A673 (cell line): ENCODE measurements at regions not wholly inside any gene's neighbourhood (a gene's known extent, or its start where the extent isn't known, plus 50 kb on each side); places are given as distances from the start of the nearest gene placed in this dataset.

Experiments
- BruUV-seq: library from RNA; stranded (reverse); fragments of 400-500 nt; replicated peaks from 2 replicates; lab custom pipeline; 2021; lab: Mats Ljungman, UMichigan
- CTCF ChIA-PET: fragments of 300-600 bp; sonication (Branson Sonifier 250); formaldehyde crosslinking; loops from one replicate; lab custom pipeline; 2022; ENCODE audit warnings: antibody characterized with exemption; lab: Charles Lee
- POLR2A ChIA-PET: fragments of 300-600 bp; sonication (Branson Sonifier 250); formaldehyde crosslinking; loops from one replicate; lab custom pipeline; 2022; ENCODE audit warnings: antibody characterized with exemption; ENCODE audit not compliant: low non-redundant PET; lab: Charles Lee
- DNase-seq: peaks from one replicate; pipeline ENCODE4 v3.0.0-alpha.2; 2015; ENCODE audit warnings: low spot score
- H3K27ac ChIP-seq: fragments of 200-600 bp; sonication (generic); 2 replicates; pipeline ENCODE4 v1.5.1; 2016; ENCODE audit warnings: mixed run types, low read depth, mild to moderate bottlenecking, mixed read lengths, antibody characterized with exemption, low read length; ENCODE audit not compliant: poor library complexity, severe bottlenecking
- H3K27me3 ChIP-seq: fragments of 200-600 bp; sonication (generic); replicated peaks from 2 replicates; pipeline ENCODE4 v1.6.1; 2017; ENCODE audit warnings: mixed run types, low read depth, mild to moderate bottlenecking, mixed read lengths, antibody characterized with exemption, low read length; ENCODE audit not compliant: insufficient read depth, poor library complexity
- H3K36me3 ChIP-seq: fragments of 200-600 bp; sonication (generic); 2 replicates; pipeline ENCODE4 v1.6.1; 2016; ENCODE audit warnings: mixed run types, mild to moderate bottlenecking, mixed read lengths, antibody characterized with exemption, low read length; ENCODE audit not compliant: insufficient read depth, poor library complexity, severe bottlenecking
- H3K4me1 ChIP-seq: fragments of 200-600 bp; sonication (generic); 2 replicates; pipeline ENCODE4 v1.6.1; 2017; ENCODE audit warnings: mixed run types, mild to moderate bottlenecking, mixed read lengths, antibody characterized with exemption, low read length; ENCODE audit not compliant: insufficient read depth, poor library complexity, severe bottlenecking
- H3K4me3 ChIP-seq: fragments of 200-600 bp; sonication (generic); 2 replicates; pipeline ENCODE4 v1.5.1; 2016; ENCODE audit warnings: low read depth, mixed run types, mild to moderate bottlenecking, mixed read lengths, low read length; ENCODE audit not compliant: poor library complexity, severe bottlenecking
- H3K9me3 ChIP-seq: fragments of 200-600 bp; sonication (generic); 2 replicates; pipeline ENCODE4 v1.6.1; 2016; ENCODE audit warnings: mixed run types, low read depth, mild to moderate bottlenecking, mixed read lengths, antibody characterized with exemption, low read length; ENCODE audit not compliant: poor library complexity, severe bottlenecking
- CTCF ChIP-seq: fragments of 300-800, 200-600 bp; sonication (generic); conservative IDR thresholded peaks from 2 replicates; pipeline ENCODE4 v1.5.1; 2017; ENCODE audit warnings: low read depth, mild to moderate bottlenecking, antibody characterized with exemption, low read length, moderate library complexity, mixed read lengths
- EZH2 ChIP-seq: fragments of 200-600 bp; sonication (generic); IDR thresholded peaks from 2 replicates; pipeline ENCODE4 v1.6.1; 2017; ENCODE audit warnings: borderline replicate concordance, low read depth, mild to moderate bottlenecking, mixed read lengths, antibody characterized with exemption, low read length; ENCODE audit not compliant: poor library complexity, severe bottlenecking
- intact Hi-C: fragments of 100-400 bp; cut with micrococcal nuclease; formaldehyde crosslinking; loops from one replicate; pipeline ENCODE4 v1.10.0; 2022; ENCODE audit not compliant: unreplicated experiment

- ChIA-PET POLR2A (no interaction called here), CTCF (no interaction called here)
- Histone ChIP-seq H3K4me1 (no peaks in the 10 kb centered on the region), H3K27me3 (peaks cover 33% of the 10 kb centered on the region), H3K9me3 (no peaks in the 10 kb centered on the region), H3K4me3 (no peak overlapping the region), H3K36me3 (no peaks in the 10 kb centered on the region), H3K27ac (no peak overlapping the region)
- BruUV-seq: no TSS peak
- DNase-seq: no peak
- intact Hi-C loops: no loop called here
- no peak for TF ChIP-seq EZH2
- no peak for TF ChIP-seq CTCF
These were observed 70.8 kb downstream of the MRPL36 start for GRCh38 chr5:1728846-1729245.

GRCh38 chr5:1727571-1727970 is 72.1 kb downstream of the MRPL36 start:
- peaks cover 29% of the 10 kb centered on the region for H3K27me3 ChIP-seq
- intact Hi-C loops: no loop called here
- no TSS peak for BruUV-seq
- H3K9me3 ChIP-seq: no peaks in the 10 kb centered on the region
- POLR2A ChIA-PET: no interaction called here
- CTCF ChIA-PET: no interaction called here
- no peak overlapping the region for H3K4me3 ChIP-seq
- no peak for DNase-seq
- H3K27ac ChIP-seq: no peak overlapping the region
- no peaks in the 10 kb centered on the region for H3K36me3 ChIP-seq
- no peaks in the 10 kb centered on the region for H3K4me1 ChIP-seq
- TF ChIP-seq EZH2 (no peak), CTCF (no peak)

GRCh38 chr5:1726956-1727355 is 72.7 kb downstream of the MRPL36 start:
- Histone ChIP-seq H3K4me3 (no peak overlapping the region), H3K9me3 (no peaks in the 10 kb centered on the region), H3K27me3 (peaks cover 23% of the 10 kb centered on the region), H3K36me3 (no peaks in the 10 kb centered on the region), H3K27ac (no peak overlapping the region), H3K4me1 (no peaks in the 10 kb centered on the region)
- intact Hi-C loops: no loop called here
- BruUV-seq: no TSS peak
- CTCF ChIA-PET: no interaction called here
- TF ChIP-seq CTCF (no peak), EZH2 (no peak)
- POLR2A ChIA-PET: no interaction called here
- DNase-seq: no peak
